Pancreas (tissue), 10 donors: ENCODE measurements at regions not wholly inside any gene's neighbourhood (a gene's known extent, or its start where the extent isn't known, plus 50 kb on each side); places are given as distances from the start of the nearest gene placed in this dataset.

ENCODE experiments used
- ATAC-seq, 4 donors: fragments of 200-7000 bp; cut with Tn5 transposase; one replicate each; pipeline versions ENCODE4 v1.8.0 to v1.9.1; 2020; ENCODE audit warnings: mild to moderate bottlenecking in 4 of 4, moderate library complexity in 4 of 4
- DNase-seq, 6 donors: peaks; one replicate each; pipeline ENCODE4 v3.0.0-alpha.2; 2020
- FAIRE-seq: peaks from 2 replicates; lab custom pipeline; 2012; peaks lifted over from hg19 to GRCh38; lab: Jason Lieb, UNC
- H3K27ac ChIP-seq, 4 donors: fragments of 200-600 bp; sonication (generic); 1 replicate in 3 of 4; 2 replicates in 1 of 4; pipeline versions ENCODE4 v1.5.0 to v1.8.0; 2020
- H3K27me3 ChIP-seq, 4 donors: fragments of 200-600 bp; one replicate each; pipeline ENCODE4 v1.8.0; 2021
- H3K36me3 ChIP-seq, 3 donors: fragments of 200-600 bp; sonication (generic) in 1 of 3; one replicate each; pipeline versions ENCODE4 v1.5.0 to v1.8.0; 2020 to 2021
- H3K4me1 ChIP-seq, 3 donors: fragments of 200-600 bp; one replicate each; pipeline ENCODE4 v1.8.0; 2021
- H3K4me3 ChIP-seq, 4 donors: fragments of 200-600 bp; sonication (generic) in 2 of 4; one replicate each; pipeline versions ENCODE4 v1.5.0 to v1.8.0; 2020 to 2021
- H3K9me3 ChIP-seq, 4 donors: fragments of 200-600 bp; one replicate each; pipeline ENCODE4 v1.8.0; 2021
- whole genome bisulfite sequencing, 2 donors: extraction: QIAGEN DNeasy Blood & Tissue Kit; methylation state at CpG; one replicate each; pipeline ENCODE4 v1.1.7; 2013; 5-methylcytosine and 5-hydroxymethylcytosine counted together
- intact Hi-C, 3 donors: fragments of 100-400 bp; cut with DNase I; formaldehyde crosslinking; loops; one replicate each; pipeline versions ENCODE4 v1.11.1 to v1.14.2; 2022
- TF ChIP-seq, protein P1 (sequence below), 4 donors: fragments of 200-600 bp; sonication (generic) in 3 of 4; IDR thresholded peaks; one replicate each; pipeline versions ENCODE4 v1.5.0 to v1.8.0; 2021; ENCODE audit warnings: antibody characterized with exemption in 4 of 4
- donor health status: healthy with polysubstance abuse.
- donor health status: DM: no; HTN: no; CAD: no; lungs with moderate emphysema.
- donor health status: DM: no; HTN: no; CAD: no.
- donor health status: control.
- donor health status: control.
- donor health status: Bipolar disorder and iron deficiency.
- donor health status: DM: yes; HTN: yes; CAD: no.
- donor health status: DM: no; HTN: no; CAD: no.
- donor health status: DM: no; HTN: no; CAD: no.
- donor health status: DM: yes; HTN: yes; CAD: no.

GRCh38 chr2:168403736-168404135 is 52.3 kb upstream of the CERS6 start:
- ATAC-seq (no peak), FAIRE-seq (no peak), DNase-seq (no peak)
- intact Hi-C loops = no loop called here
- H3K27ac ChIP-seq = no peak overlapping the region
- H3K27me3 ChIP-seq = no peaks in the 10 kb centered on the region
- TF ChIP-seq, protein P1, sequence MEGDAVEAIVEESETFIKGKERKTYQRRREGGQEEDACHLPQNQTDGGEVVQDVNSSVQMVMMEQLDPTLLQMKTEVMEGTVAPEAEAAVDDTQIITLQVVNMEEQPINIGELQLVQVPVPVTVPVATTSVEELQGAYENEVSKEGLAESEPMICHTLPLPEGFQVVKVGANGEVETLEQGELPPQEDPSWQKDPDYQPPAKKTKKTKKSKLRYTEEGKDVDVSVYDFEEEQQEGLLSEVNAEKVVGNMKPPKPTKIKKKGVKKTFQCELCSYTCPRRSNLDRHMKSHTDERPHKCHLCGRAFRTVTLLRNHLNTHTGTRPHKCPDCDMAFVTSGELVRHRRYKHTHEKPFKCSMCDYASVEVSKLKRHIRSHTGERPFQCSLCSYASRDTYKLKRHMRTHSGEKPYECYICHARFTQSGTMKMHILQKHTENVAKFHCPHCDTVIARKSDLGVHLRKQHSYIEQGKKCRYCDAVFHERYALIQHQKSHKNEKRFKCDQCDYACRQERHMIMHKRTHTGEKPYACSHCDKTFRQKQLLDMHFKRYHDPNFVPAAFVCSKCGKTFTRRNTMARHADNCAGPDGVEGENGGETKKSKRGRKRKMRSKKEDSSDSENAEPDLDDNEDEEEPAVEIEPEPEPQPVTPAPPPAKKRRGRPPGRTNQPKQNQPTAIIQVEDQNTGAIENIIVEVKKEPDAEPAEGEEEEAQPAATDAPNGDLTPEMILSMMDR (IDR thresholded peaks at IDR 0.05) = no peak
- no peaks in the 10 kb centered on the region for H3K36me3 ChIP-seq
- peaks cover 5 to 15% (median 8%) of the 10 kb centered on the region in 3 donors for H3K4me1 ChIP-seq
- 84 to 93% methylated on average over 2 of the region's 2 CpGs for WGBS, 2 donors
- no peak overlapping the region for H3K4me3 ChIP-seq
- H3K9me3 ChIP-seq = no peaks in the 10 kb centered on the region

DNA sequence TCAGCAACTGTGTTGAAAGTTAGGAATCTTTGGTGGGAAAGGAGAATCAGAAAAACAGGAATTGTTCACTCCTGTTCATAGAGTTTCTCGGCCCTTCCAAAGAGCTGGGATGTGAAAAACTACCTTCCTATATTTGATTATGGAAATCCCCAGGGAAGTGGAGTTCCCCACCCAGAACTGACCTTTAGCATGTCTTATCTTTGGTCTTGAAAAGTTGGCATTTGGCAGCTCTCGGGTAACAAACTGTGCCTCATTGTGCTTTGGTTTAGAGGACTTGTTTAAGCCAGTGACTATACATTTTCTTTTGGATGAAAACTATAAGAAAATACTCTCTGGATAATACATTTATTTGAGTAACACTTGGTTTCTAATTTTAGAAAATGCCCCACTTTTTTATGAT is 51.3 kb upstream of the CERS6 start:
- H3K9me3 ChIP-seq = no peaks in the 10 kb centered on the region
- DNase-seq (peak in 2 of 6 donors; percentile 6 to 35), ATAC-seq (peak in 3 of 4 donors; percentile 82 to 95 (median 91)), FAIRE-seq (no peak)
- no peaks in the 10 kb centered on the region for H3K27me3 ChIP-seq
- no peaks in the 10 kb centered on the region for H3K36me3 ChIP-seq
- TF ChIP-seq, protein P1 (IDR thresholded peaks at IDR 0.05) = no peak
- H3K4me3 ChIP-seq = no peak overlapping the region
- H3K4me1 ChIP-seq = peaks cover 5 to 15% (median 8%) of the 10 kb centered on the region in 3 donors
- intact Hi-C loops = no loop called here
- WGBS, 2 donors = 12 to 15% methylated on average over 2 of the region's 2 CpGs
- peak overlapping the region in 2 of 4 donors; percentile 2 to 10 for H3K27ac ChIP-seq
